Endothelial cell of umbilical vein (primary cell): ENCODE measurements at regions not wholly inside any gene's neighbourhood (a gene's known extent, or its start where the extent isn't known, plus 50 kb on each side); places are given as distances from the start of the nearest gene placed in this dataset.

Experiments
- BruUV-seq: library from RNA; stranded (reverse); fragments of 400-500 nt; replicated peaks from 2 replicates; lab custom pipeline; 2021; lab: Mats Ljungman, UMichigan
- CTCF ChIA-PET: fragments of 300-600, 350-600 bp; sonication (Branson Sonifier 250); formaldehyde crosslinking; loops from one replicate; lab custom pipeline; 2021; ENCODE audit warnings: antibody characterized with exemption, inconsistent platforms; lab: Charles Lee
- POLR2A ChIA-PET: fragments of 300-600, 350-600 bp; sonication (Branson Sonifier 250); formaldehyde crosslinking; loops from one replicate; lab custom pipeline; 2021; ENCODE audit warnings: antibody characterized with exemption, inconsistent platforms; lab: Charles Lee
- DNase-seq: peaks from one replicate; pipeline ENCODE4 v3.0.0-alpha.2; 2011; ENCODE audit warnings: low read depth, low spot score
- FAIRE-seq: peaks from 2 replicates; lab custom pipeline; 2011; peaks lifted over from hg19 to GRCh38; lab: Jason Lieb, UNC
- H2AFZ ChIP-seq: 2 replicates; pipeline ENCODE4 v1.6.0; 2012; ENCODE audit warnings: low read depth, low read length, control low read depth, inconsistent platforms
- H3K27ac ChIP-seq: 2 replicates; pipeline ENCODE4 v1.5.1; 2011; ENCODE audit warnings: low read depth, mild to moderate bottlenecking, control low read depth, low read length, moderate library complexity; ENCODE audit not compliant: insufficient read depth
- H3K27me3 ChIP-seq, 2 experiments: 2 replicates each; pipeline versions ENCODE4 v1.6.0 to v1.6.1; 2011; ENCODE audit warnings: low read length in 2 of 2, mixed read lengths in 1 of 2; ENCODE audit not compliant: control insufficient read depth in 2 of 2, insufficient read depth in 2 of 2
- H3K36me3 ChIP-seq, 2 experiments: 2 replicates in 1 of 2; 3 replicates in 1 of 2; pipeline ENCODE4 v1.5.1; 2011; ENCODE audit warnings: low read length in 2 of 2, mild to moderate bottlenecking in 1 of 2, moderate library complexity in 1 of 2; ENCODE audit not compliant: control insufficient read depth in 2 of 2, insufficient read depth in 2 of 2; ENCODE audit errors: extremely low read depth in 1 of 2
- H3K4me1 ChIP-seq: 3 replicates; pipeline ENCODE4 v1.5.1; 2011; ENCODE audit warnings: mild to moderate bottlenecking, low read length; ENCODE audit not compliant: control insufficient read depth, insufficient read depth; ENCODE audit errors: extremely low read depth
- H3K4me2 ChIP-seq: 2 replicates; pipeline ENCODE4 v1.6.1; 2011; ENCODE audit warnings: low read length, control low read depth, mixed read lengths; ENCODE audit not compliant: insufficient read depth
- H3K4me3 ChIP-seq, 3 experiments: fragments of 200-600 bp in 1 of 3; sonication (generic), shearing (Covaris generic) in 1 of 3; replicated peaks in 1 of 3; 2 replicates each; pipeline ENCODE4 v1.5.1; 2011 to 2016; ENCODE audit warnings: control low read depth in 3 of 3, low read length in 3 of 3, mild to moderate bottlenecking in 2 of 3, inconsistent platforms in 1 of 3, low read depth in 1 of 3, moderate library complexity in 1 of 3; ENCODE audit not compliant: insufficient read depth in 1 of 3
- H3K79me2 ChIP-seq: 2 replicates; pipeline ENCODE4 v1.6.0; 2012; ENCODE audit warnings: low read length, inconsistent platforms; ENCODE audit not compliant: control insufficient read depth, insufficient read depth
- H3K9ac ChIP-seq: replicated peaks from 2 replicates; pipeline ENCODE3; 2011; ENCODE audit warnings: low read length, control low read depth; ENCODE audit not compliant: insufficient read depth; ENCODE audit errors: extremely low read depth
- H3K9me1 ChIP-seq: replicated peaks from 3 replicates; pipeline ENCODE4 v1.6.0; 2011; ENCODE audit warnings: mild to moderate bottlenecking, low read length; ENCODE audit not compliant: control insufficient read depth, insufficient read depth; ENCODE audit errors: extremely low read depth
- H3K9me3 ChIP-seq: replicated peaks from 2 replicates; pipeline ENCODE4 v1.5.1; 2012; ENCODE audit warnings: low read length, inconsistent platforms; ENCODE audit not compliant: control insufficient read depth, insufficient read depth
- H4K20me1 ChIP-seq: replicated peaks from 2 replicates; pipeline ENCODE3; 2011; ENCODE audit warnings: mild to moderate bottlenecking, low read length; ENCODE audit not compliant: control insufficient read depth, insufficient read depth; ENCODE audit errors: extremely low read depth
- CTCF ChIP-seq, 2 donors: IDR thresholded peaks; 1 replicate in 1 of 2; 2 replicates in 1 of 2; pipeline ENCODE4 v1.5.1; 2011; ENCODE audit warnings: low read length in 2 of 2, mild to moderate bottlenecking in 2 of 2, moderate library complexity in 2 of 2, control low read depth in 1 of 2, inconsistent platforms in 1 of 2, low read depth in 1 of 2; ENCODE audit not compliant: insufficient read depth in 1 of 2; ENCODE audit errors: extremely low read depth in 1 of 2
- EZH2 ChIP-seq: IDR thresholded peaks from 2 replicates; pipeline ENCODE4 v1.6.1; 2012; ENCODE audit warnings: borderline replicate concordance, low read depth, mild to moderate bottlenecking, moderate library complexity, low read length, inconsistent platforms; ENCODE audit not compliant: severe bottlenecking
- FOS ChIP-seq: IDR thresholded peaks from 2 replicates; pipeline ENCODE4 v1.6.1; 2011; ENCODE audit warnings: mild to moderate bottlenecking, low read length, moderate library complexity, borderline replicate concordance; ENCODE audit not compliant: insufficient read depth
- GATA2 ChIP-seq: IDR thresholded peaks from 2 replicates; pipeline ENCODE4 v1.7.0; 2011; ENCODE audit warnings: low read depth, mild to moderate bottlenecking, moderate library complexity, mixed read lengths, low read length; ENCODE audit not compliant: insufficient read length, insufficient read depth
- MAX ChIP-seq: IDR thresholded peaks from 2 replicates; pipeline ENCODE4 v1.6.1; 2011; ENCODE audit not compliant: insufficient read depth, insufficient read length
- MYC ChIP-seq: IDR thresholded peaks from one replicate; pipeline ENCODE4 v1.6.1; 2011; ENCODE audit warnings: mild to moderate bottlenecking, low read depth, low read length
- POLR2A ChIP-seq: IDR thresholded peaks from 2 replicates; pipeline ENCODE4 v1.6.1; 2012; ENCODE audit warnings: low read depth, mild to moderate bottlenecking, control low read depth, low read length
- POLR2AphosphoS5 ChIP-seq: IDR thresholded peaks from 2 replicates; pipeline ENCODE4 v1.6.1; 2012; ENCODE audit warnings: low read depth, mild to moderate bottlenecking, control low read depth, low read length, moderate library complexity; ENCODE audit not compliant: insufficient read depth
- dilution Hi-C: fragments of 300-500 bp; cut with MboI; formaldehyde crosslinking; loops from one replicate; pipeline ENCODE4 v1.15.0; 2019; ENCODE audit warnings: low sequenced_read_pairs; ENCODE audit not compliant: extremely low pct_ligation_motif_present
- intact Hi-C: fragments of 100-400 bp; cut with micrococcal nuclease; formaldehyde crosslinking; loops from one replicate; pipeline ENCODE4 v1.10.0; 2022

GRCh38 chr15:77855871-77856270 is 221.6 kb downstream of the TBC1D2B start:
- Histone ChIP-seq H3K27me3 (peaks cover 0 to 2% of the 10 kb centered on the region in 2 experiments), H3K79me2 (no peaks in the 10 kb centered on the region)
- FAIRE-seq: no peak

More at GRCh38 chr15:77855871-77856270, 221.6 kb downstream of the TBC1D2B start:
- Histone ChIP-seq H3K9me1 (no peaks in the 10 kb centered on the region), H2AFZ (no peak overlapping the region), H3K4me1 (no peaks in the 10 kb centered on the region), H3K27ac (no peak overlapping the region), H3K36me3 (no peaks in the 10 kb centered on the region), H3K9ac (no peak overlapping the region), H3K4me2 (no peak overlapping the region), H4K20me1 (no peaks in the 10 kb centered on the region), H3K9me3 (no peaks in the 10 kb centered on the region), H3K4me3 (no peak overlapping the region)
- dilution Hi-C loops (no loop called here), intact Hi-C loops (no loop called here)
- no TSS peak for BruUV-seq
- no peak for DNase-seq
- ChIA-PET CTCF (interaction anchor here (1.5 to 1.8 kb wide), 2 partner anchors 15 to 71 kb away, joined by 3 to 5 read pairs; no protein-coding TSS in a partner anchor), POLR2A (no interaction called here)
- TF ChIP-seq MAX: no peak
- no peak for TF ChIP-seq EZH2
- TF ChIP-seq CTCF (IDR thresholded peaks at IDR 0.05; ENCODE audit: extremely low read depth in 1 of 2, insufficient read depth in 1 of 2, low read depth in 1 of 2, low read length in 2 of 2): no peak
- no peak for TF ChIP-seq POLR2AphosphoS5
- no peak for TF ChIP-seq GATA2
- no peak for TF ChIP-seq MYC
- TF ChIP-seq FOS: no peak
- no peak for TF ChIP-seq POLR2A
